Fibroblast of pulmonary artery (primary cell): ENCODE measurements at regions not wholly inside any gene's neighbourhood (a gene's known extent, or its start where the extent isn't known, plus 50 kb on each side); places are given as distances from the start of the nearest gene placed in this dataset.

Experiments used
- DNase-seq: peaks from one replicate; pipeline ENCODE4 v3.0.0-alpha.2; 2010; ENCODE audit warnings: low read depth
- H3K4me3 ChIP-seq: replicated peaks from 2 replicates; pipeline ENCODE4 v1.5.1; 2011; ENCODE audit warnings: low read depth, mild to moderate bottlenecking, control low read depth, low read length, moderate library complexity
- CTCF ChIP-seq: IDR thresholded peaks from 2 replicates; pipeline ENCODE4 v1.5.1; 2011; ENCODE audit warnings: mild to moderate bottlenecking, control low read depth, low read length, inconsistent platforms; ENCODE audit errors: missing control alignments

GRCh38 chr11:92688416-92688815 lies 281.0 kb upstream of the MTNR1B start:
- DNase-seq, result no peak
- TF ChIP-seq CTCF, result no peak
- H3K4me3 ChIP-seq, result no peak overlapping the region

- TF ChIP-seq CTCF, result no peak
- DNase-seq, result no peak
- no peak overlapping the region for H3K4me3 ChIP-seq
Measured at GRCh38 chr11:92692826-92693546, 276.5 kb upstream of the MTNR1B start.

- DNase-seq, result no peak
- H3K4me3 ChIP-seq, result no peak overlapping the region
- TF ChIP-seq CTCF, result no peak
Measured at GRCh38 chr11:92696076-92696475, 273.4 kb upstream of the MTNR1B start.

GRCh38 chr11:92697461-92698312 lies 271.8 kb upstream of the MTNR1B start:
- DNase-seq, result no peak
- H3K4me3 ChIP-seq, result no peak overlapping the region

GRCh38 chr11:92698742-92699141 lies 270.7 kb upstream of the MTNR1B start:
- H3K4me3 ChIP-seq, result no peak overlapping the region
- no peak for DNase-seq
- TF ChIP-seq CTCF, result no peak

More at GRCh38 chr11:92697461-92698312, 271.8 kb upstream of the MTNR1B start:
- no peak for TF ChIP-seq CTCF

GRCh38 chr11:92702037-92702804 lies 267.2 kb upstream of the MTNR1B start:
- no peak for DNase-seq
- no peak overlapping the region for H3K4me3 ChIP-seq
- TF ChIP-seq CTCF, result no peak
